A673 (cell line): ENCODE measurements at regions not wholly inside any gene's neighbourhood (a gene's known extent, or its start where the extent isn't known, plus 50 kb on each side); places are given as distances from the start of the nearest gene placed in this dataset.

Source experiments
- EZH2 ChIP-seq: fragments of 200-600 bp; sonication (generic); IDR thresholded peaks from 2 replicates; pipeline ENCODE4 v1.6.1; 2017; ENCODE audit warnings: borderline replicate concordance, low read depth, mild to moderate bottlenecking, mixed read lengths, antibody characterized with exemption, low read length; ENCODE audit not compliant: poor library complexity, severe bottlenecking
- TF ChIP-seq, protein P1 (sequence below): fragments of 300-800, 200-600 bp; sonication (generic); conservative IDR thresholded peaks from 2 replicates; pipeline ENCODE4 v1.5.1; 2017; ENCODE audit warnings: low read depth, mild to moderate bottlenecking, antibody characterized with exemption, low read length, moderate library complexity, mixed read lengths

DNA sequence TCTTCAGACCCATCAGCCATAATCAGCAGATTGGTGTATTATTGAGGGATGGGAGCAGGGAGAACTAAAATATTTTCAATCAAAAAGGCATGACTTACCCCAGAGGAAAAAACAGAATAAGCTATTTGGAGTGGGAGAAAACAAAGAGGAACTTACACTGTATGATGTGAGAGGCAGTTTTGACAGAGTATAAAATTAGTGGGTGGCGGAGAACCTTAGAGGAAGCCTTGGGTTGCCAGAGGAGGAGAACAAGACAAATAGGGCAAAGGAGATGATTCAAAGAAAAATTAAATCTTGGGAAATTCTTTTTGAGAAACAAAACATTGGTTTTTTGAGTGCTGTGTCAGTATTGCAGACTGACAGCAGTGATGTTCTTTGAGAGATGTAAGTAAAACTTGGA is 285.0 kb downstream of the C11orf87 start:
- TF ChIP-seq, protein P1, sequence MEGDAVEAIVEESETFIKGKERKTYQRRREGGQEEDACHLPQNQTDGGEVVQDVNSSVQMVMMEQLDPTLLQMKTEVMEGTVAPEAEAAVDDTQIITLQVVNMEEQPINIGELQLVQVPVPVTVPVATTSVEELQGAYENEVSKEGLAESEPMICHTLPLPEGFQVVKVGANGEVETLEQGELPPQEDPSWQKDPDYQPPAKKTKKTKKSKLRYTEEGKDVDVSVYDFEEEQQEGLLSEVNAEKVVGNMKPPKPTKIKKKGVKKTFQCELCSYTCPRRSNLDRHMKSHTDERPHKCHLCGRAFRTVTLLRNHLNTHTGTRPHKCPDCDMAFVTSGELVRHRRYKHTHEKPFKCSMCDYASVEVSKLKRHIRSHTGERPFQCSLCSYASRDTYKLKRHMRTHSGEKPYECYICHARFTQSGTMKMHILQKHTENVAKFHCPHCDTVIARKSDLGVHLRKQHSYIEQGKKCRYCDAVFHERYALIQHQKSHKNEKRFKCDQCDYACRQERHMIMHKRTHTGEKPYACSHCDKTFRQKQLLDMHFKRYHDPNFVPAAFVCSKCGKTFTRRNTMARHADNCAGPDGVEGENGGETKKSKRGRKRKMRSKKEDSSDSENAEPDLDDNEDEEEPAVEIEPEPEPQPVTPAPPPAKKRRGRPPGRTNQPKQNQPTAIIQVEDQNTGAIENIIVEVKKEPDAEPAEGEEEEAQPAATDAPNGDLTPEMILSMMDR, result no peak
- TF ChIP-seq EZH2, result no peak
